ENCODE measurements at regions not wholly inside any gene's neighbourhood (a gene's known extent, or its start where the extent isn't known, plus 50 kb on each side); places are given as distances from the start of the nearest gene placed in this dataset.
A peak's percentile ranks its signal among the peaks of the same experiment; 100 is the strongest.

DNA sequence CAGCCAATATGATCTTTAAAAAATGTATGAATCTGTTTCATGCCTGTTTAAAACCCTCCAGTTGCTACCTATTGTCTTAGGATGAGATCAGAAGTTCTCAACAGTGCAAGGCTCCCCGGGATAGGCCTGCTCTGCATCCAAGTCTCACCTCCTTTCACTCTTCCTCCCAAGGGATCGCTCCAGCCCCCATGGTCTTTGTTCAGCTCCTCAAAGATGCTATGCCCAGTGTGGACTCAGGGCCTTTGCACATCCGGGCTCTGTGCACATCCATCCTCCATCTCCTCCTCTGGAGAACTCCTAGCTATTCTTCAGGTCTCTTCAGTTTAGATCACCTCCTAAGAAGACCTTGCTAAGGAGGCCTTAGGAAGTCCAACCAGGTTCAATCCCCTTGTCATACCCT, 82.7 kb upstream of the LEP start:
- Histone ChIP-seq H3K9me3 (ENCODE audit: control insufficient read depth, low read length) (no peaks in the 10 kb centered on the region), H3K4me3 (ENCODE audit: insufficient read depth, low read depth, low read length) (no peak overlapping the region), H3K36me3 (ENCODE audit: control insufficient read depth, insufficient read depth, low read length) (no peaks in the 10 kb centered on the region), H3K4me1 (ENCODE audit: control insufficient read depth, insufficient read depth, low read length) (peaks cover 11% of the 10 kb centered on the region), H3K27ac (ENCODE audit: insufficient read depth, low read depth, low read length, poor library complexity, severe bottlenecking) (no peak overlapping the region), H3K27me3 (ENCODE audit: control insufficient read depth, insufficient read depth, low read length, poor library complexity, severe bottlenecking) (peaks cover 15% of the 10 kb centered on the region)
- WGBS, 2 experiments = 90 to 91% methylated on average over 3 of the region's 3 CpGs

DNA sequence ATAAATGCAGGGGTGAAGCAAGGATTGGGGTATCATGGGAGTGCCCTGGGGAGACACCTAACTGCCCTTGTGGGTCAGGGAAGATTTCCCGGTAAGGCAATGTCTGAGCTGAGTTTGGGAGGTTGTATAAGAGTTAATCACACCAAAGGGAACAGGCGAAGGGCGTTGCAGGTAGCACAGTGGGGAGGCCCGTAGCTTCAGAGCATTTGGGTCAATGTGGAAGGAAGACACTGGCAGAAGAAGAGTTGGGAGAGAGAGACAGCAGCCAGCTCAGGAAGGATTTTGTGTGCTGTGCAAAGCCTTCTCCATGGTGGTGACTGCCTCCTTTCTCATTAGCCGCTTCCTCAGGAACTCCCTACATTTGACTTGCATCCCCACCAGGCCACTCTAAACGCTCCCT, 80.8 kb upstream of the LEP start:
- Histone ChIP-seq H3K27ac (ENCODE audit: insufficient read depth, low read depth, low read length, poor library complexity, severe bottlenecking) (no peak overlapping the region), H3K9me3 (ENCODE audit: control insufficient read depth, low read length) (no peaks in the 10 kb centered on the region), H3K27me3 (ENCODE audit: control insufficient read depth, insufficient read depth, low read length, poor library complexity, severe bottlenecking) (peaks cover 34% of the 10 kb centered on the region), H3K36me3 (ENCODE audit: control insufficient read depth, insufficient read depth, low read length) (no peaks in the 10 kb centered on the region), H3K4me3 (ENCODE audit: insufficient read depth, low read depth, low read length) (no peak overlapping the region), H3K4me1 (ENCODE audit: control insufficient read depth, insufficient read depth, low read length) (peaks cover 4% of the 10 kb centered on the region)
- 84 to 88% methylated on average over 6 of the region's 6 CpGs for WGBS, 2 experiments

DNA sequence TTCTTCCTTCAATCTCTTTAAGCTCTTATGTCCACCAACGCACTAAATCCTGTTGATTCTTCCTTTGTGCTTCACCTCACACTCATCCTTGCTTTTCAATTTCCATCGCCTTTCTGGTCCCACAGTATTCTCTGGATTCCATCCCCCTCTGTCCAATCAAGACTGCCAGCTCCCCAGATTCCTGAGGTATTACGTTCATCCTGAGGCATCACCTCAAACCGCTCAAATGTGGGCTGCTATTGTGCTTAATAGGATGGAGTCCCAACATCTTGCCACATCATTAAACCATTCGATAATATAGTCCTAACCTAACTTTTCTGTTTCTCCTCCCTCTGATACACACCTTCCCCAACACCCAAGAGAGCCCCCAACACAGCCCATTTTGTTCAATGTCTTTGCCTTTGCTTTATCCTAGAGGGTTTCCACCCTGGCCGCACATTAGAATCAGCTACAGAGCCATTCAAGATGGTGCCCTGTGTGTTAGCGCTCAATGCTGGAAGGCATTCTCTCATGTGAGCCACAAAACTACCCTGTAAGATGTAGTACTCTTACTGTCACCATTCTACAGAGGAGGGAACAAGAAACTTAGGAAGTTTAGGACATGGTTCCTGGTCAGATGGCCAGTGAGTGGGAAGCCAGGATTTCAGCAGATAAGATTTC, 79.5 kb upstream of the LEP start:
- no peak overlapping the region for H3K27ac ChIP-seq (ENCODE audit: insufficient read depth, low read depth, low read length, poor library complexity, severe bottlenecking)
- H3K27me3 ChIP-seq (ENCODE audit: control insufficient read depth, insufficient read depth, low read length, poor library complexity, severe bottlenecking) = peaks cover 47% of the 10 kb centered on the region
- 92% methylated on average over 7 of the region's 7 CpGs for WGBS, 2 experiments
- no peaks in the 10 kb centered on the region for H3K36me3 ChIP-seq (ENCODE audit: control insufficient read depth, insufficient read depth, low read length)
- H3K4me3 ChIP-seq (ENCODE audit: insufficient read depth, low read depth, low read length) = no peak overlapping the region
- H3K4me1 ChIP-seq (ENCODE audit: control insufficient read depth, insufficient read depth, low read length) = no peaks in the 10 kb centered on the region
- no peaks in the 10 kb centered on the region for H3K9me3 ChIP-seq (ENCODE audit: control insufficient read depth, low read length)

DNA sequence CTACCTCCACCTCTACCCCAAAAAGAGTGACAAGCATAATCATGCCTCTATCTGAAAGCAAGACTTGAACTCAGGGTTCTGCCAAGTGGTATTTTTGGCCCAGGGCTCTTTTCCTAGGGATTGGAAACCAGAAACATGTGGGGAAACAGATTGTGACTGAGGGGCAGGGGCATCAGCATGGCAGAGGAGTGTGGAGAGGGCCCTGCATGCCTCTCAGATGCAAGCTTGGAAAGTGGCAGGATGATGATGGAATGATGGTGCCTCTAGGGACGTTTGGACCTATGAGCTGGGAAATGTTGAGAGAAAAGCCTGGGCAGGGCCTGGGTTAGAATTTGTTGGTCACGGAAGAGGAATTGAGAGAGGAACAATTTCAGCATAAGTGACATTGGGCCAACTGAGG, 78.4 kb upstream of the LEP start:
- Histone ChIP-seq H3K4me1 (ENCODE audit: control insufficient read depth, insufficient read depth, low read length) (peaks cover 7% of the 10 kb centered on the region), H3K27ac (ENCODE audit: insufficient read depth, low read depth, low read length, poor library complexity, severe bottlenecking) (no peak overlapping the region), H3K27me3 (ENCODE audit: control insufficient read depth, insufficient read depth, low read length, poor library complexity, severe bottlenecking) (peaks cover 58% of the 10 kb centered on the region), H3K9me3 (ENCODE audit: control insufficient read depth, low read length) (no peaks in the 10 kb centered on the region), H3K4me3 (ENCODE audit: insufficient read depth, low read depth, low read length) (no peak overlapping the region), H3K36me3 (ENCODE audit: control insufficient read depth, insufficient read depth, low read length) (no peaks in the 10 kb centered on the region)
- WGBS, 2 experiments = 90 to 91% methylated on average over 2 of the region's 2 CpGs

DNA sequence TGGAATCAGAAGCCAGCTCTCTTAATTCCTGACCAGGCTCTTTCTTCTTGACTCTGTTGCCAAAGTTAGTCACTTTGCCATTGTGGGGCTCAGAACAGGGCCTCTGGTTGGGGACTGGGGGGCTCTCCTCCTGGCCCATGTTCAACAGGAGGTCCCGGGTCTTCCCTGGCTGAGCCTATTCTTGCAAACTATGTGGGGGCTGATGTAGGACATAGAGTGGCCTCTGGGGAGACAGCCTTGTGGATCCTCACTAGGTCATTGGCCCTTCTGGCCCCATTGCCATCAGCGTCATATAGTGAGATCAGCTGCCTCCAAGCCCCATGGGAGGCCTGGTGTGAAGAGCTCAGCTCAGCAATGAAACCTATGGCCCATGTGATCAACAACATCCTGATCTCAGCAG, 77.6 kb upstream of the LEP start:
- H3K27ac ChIP-seq (ENCODE audit: insufficient read depth, low read depth, low read length, poor library complexity, severe bottlenecking) = no peak overlapping the region
- no peaks in the 10 kb centered on the region for H3K36me3 ChIP-seq (ENCODE audit: control insufficient read depth, insufficient read depth, low read length)
- no peak overlapping the region for H3K4me3 ChIP-seq (ENCODE audit: insufficient read depth, low read depth, low read length)
- H3K9me3 ChIP-seq (ENCODE audit: control insufficient read depth, low read length) = no peaks in the 10 kb centered on the region
- peaks cover 15% of the 10 kb centered on the region for H3K4me1 ChIP-seq (ENCODE audit: control insufficient read depth, insufficient read depth, low read length)
- H3K27me3 ChIP-seq (ENCODE audit: control insufficient read depth, insufficient read depth, low read length, poor library complexity, severe bottlenecking) = peaks cover 66% of the 10 kb centered on the region
- WGBS, 2 experiments = 94 to 97% methylated on average over 2 of the region's 2 CpGs

DNA sequence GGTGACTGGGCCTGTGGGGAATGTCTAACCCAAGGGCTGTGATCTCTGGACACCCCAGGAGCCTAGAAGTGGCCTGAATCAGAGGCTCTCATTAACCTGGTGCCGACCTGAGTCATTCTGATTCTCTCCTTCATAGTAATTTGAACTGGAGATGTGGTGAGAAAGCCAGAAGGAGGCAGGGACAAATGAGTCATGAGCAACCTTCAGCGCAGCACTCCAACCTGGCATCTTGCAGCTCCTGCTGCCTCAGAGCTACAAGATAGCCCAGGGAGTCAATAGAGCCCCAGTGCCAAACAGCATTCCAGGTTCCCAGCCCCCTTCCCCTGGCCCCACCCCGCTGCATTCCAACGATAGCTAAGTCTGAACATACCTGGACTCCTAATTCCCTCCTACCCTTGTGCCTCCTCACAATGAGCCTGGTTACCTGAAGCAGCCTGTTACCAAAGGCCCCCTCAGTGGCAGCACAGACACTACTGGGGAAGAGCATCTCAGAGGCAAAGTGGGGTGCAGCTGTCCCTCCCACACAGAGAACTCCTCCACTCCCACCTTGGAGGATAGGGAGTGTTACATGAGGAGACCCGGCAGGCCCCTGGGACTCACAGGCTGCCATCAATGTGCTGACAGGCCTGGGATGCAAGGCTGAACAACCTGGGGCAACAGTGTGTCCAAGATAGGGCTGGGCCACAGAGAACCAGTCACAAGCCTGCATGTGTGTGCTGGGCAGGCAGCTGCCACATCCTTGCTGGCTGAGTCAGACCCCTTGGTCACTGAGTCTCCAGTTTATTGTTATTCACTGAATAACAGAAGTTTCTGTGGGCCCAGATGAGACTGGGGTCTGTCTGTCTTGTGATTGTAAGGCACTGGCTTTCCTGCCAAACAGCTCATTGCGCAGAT, 76.8 kb upstream of the LEP start:
- Histone ChIP-seq H3K36me3 (ENCODE audit: control insufficient read depth, insufficient read depth, low read length) (no peaks in the 10 kb centered on the region), H3K4me3 (ENCODE audit: insufficient read depth, low read depth, low read length) (no peak overlapping the region), H3K9me3 (ENCODE audit: control insufficient read depth, low read length) (no peaks in the 10 kb centered on the region), H3K27me3 (ENCODE audit: control insufficient read depth, insufficient read depth, low read length, poor library complexity, severe bottlenecking) (peaks cover 74% of the 10 kb centered on the region), H3K27ac (ENCODE audit: insufficient read depth, low read depth, low read length, poor library complexity, severe bottlenecking) (no peak overlapping the region), H3K4me1 (ENCODE audit: control insufficient read depth, insufficient read depth, low read length) (peaks cover 16% of the 10 kb centered on the region)
- 70 to 71% methylated on average over 6 of the region's 6 CpGs for WGBS, 2 experiments

DNA sequence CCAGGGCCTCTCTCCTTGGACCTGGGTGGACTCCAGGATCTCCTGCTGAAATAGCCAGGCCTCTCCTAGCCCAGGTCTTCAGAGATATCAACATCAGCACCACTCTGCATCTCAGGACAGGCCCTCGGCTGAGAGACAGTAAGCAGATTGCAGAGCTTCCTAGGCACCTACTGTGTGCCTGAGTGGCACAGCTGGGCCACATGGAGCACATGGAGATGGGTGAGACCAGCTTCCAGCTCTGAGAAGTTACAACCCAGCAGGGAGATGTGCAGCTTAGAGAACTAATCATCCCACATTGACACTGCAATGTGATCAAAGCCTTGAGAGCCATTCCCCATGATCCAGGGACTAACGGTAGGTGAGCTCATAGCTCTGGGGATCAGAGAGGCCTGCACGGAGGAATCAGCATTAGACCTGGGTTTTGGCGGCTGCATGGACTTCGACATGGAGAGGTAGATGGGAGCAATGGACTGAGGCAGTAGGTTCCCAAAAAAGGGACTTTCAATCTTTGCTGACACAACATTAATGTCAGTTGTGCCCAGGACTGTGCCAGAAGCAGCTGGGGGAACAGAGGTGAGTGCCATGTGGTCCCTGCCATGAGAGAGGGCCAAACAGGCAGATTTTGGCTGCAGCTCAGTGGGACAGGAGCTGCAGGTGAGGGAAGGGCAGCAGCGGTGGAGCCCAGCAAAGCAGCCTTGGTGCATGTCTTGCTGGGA, 76.0 kb upstream of the LEP start:
- WGBS, 2 experiments = 88% methylated on average over 6 of the region's 6 CpGs
- Histone ChIP-seq H3K27me3 (ENCODE audit: control insufficient read depth, insufficient read depth, low read length, poor library complexity, severe bottlenecking) (peaks cover 78% of the 10 kb centered on the region), H3K4me3 (ENCODE audit: insufficient read depth, low read depth, low read length) (no peak overlapping the region), H3K27ac (ENCODE audit: insufficient read depth, low read depth, low read length, poor library complexity, severe bottlenecking) (no peak overlapping the region), H3K9me3 (ENCODE audit: control insufficient read depth, low read length) (no peaks in the 10 kb centered on the region), H3K36me3 (ENCODE audit: control insufficient read depth, insufficient read depth, low read length) (no peaks in the 10 kb centered on the region), H3K4me1 (ENCODE audit: control insufficient read depth, insufficient read depth, low read length) (peaks cover 16% of the 10 kb centered on the region)

DNA sequence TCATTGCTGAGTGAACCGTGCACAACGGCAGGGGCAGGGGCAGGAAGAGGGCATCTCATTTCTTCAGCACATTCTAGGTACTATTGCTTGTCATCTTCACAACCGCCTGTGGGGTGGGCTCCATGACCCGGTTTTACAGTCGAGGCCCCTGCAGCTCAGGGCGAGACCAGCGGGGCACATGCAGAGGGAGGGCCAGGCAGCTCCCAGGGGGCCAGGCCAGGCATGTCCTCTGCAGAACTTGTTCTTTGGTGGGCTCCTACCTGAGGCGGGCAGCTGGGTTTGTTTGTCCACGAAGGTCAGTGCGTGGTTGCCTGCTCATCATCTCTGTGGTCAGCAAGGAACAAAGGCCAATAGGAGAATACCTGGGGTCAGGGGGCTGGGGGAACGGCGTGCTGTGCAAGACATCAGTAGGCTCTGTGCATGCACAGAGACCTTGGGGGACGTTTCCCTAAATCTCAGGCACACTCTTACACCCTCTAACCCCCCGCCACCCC, 75.1 kb upstream of the LEP start:
- H3K9me3 ChIP-seq (ENCODE audit: control insufficient read depth, low read length) = no peaks in the 10 kb centered on the region
- H3K4me3 ChIP-seq (ENCODE audit: insufficient read depth, low read depth, low read length) = no peak overlapping the region
- no peak overlapping the region for H3K27ac ChIP-seq (ENCODE audit: insufficient read depth, low read depth, low read length, poor library complexity, severe bottlenecking)
- no peaks in the 10 kb centered on the region for H3K36me3 ChIP-seq (ENCODE audit: control insufficient read depth, insufficient read depth, low read length)
- H3K27me3 ChIP-seq (ENCODE audit: control insufficient read depth, insufficient read depth, low read length, poor library complexity, severe bottlenecking) = peaks cover 86% of the 10 kb centered on the region
- peaks cover 16% of the 10 kb centered on the region for H3K4me1 ChIP-seq (ENCODE audit: control insufficient read depth, insufficient read depth, low read length)
- 46 to 48% methylated on average over 14 of the region's 14 CpGs for WGBS, 2 experiments

DNA sequence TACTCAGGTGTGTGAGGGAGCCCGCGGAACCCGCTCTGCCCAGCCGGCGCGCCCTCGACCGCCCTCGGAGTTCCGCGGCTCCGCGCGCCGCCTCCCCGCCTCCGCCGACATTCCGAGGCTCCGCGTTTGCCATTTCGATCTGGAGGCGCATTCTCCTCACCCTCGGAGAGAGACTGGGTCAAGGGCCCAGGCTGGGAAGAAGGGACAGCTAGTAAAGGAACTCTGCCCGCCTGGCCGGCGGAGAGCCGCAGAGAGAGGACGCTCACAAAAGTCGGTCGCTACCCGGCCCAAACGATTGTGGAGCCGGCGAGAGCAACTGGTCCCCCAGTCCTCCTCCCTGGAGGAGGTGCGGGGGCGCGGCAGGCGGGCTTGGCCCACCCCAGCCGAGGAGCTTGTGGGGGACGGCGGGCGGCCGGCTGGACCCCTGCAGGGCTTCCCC, 74.5 kb upstream of the LEP start:
- H3K27ac ChIP-seq (ENCODE audit: insufficient read depth, low read depth, low read length, poor library complexity, severe bottlenecking) = no peak overlapping the region
- WGBS, 2 experiments = 1% methylated on average over 44 of the region's 44 CpGs

More for the DNA sequence above, 74.5 kb upstream of the LEP start:
- H3K27me3 ChIP-seq (ENCODE audit: control insufficient read depth, insufficient read depth, low read length, poor library complexity, severe bottlenecking) = peaks cover 93% of the 10 kb centered on the region
- H3K9me3 ChIP-seq (ENCODE audit: control insufficient read depth, low read length) = no peaks in the 10 kb centered on the region
- peaks cover 16% of the 10 kb centered on the region for H3K4me1 ChIP-seq (ENCODE audit: control insufficient read depth, insufficient read depth, low read length)
- no peaks in the 10 kb centered on the region for H3K36me3 ChIP-seq (ENCODE audit: control insufficient read depth, insufficient read depth, low read length)
- H3K4me3 ChIP-seq (ENCODE audit: insufficient read depth, low read depth, low read length) = peak overlapping the region; percentile 38
